ENCODE measurements at regions not wholly inside any gene's neighbourhood (a gene's known extent, or its start where the extent isn't known, plus 50 kb on each side); places are given as distances from the start of the nearest gene placed in this dataset.

GRCh38 chr7:106794276-106795083, 70.6 kb upstream of the PIK3CG start:
- peaks cover 0 to 4% of the 10 kb centered on the region in 2 experiments; a peak in 2 of 4 replicates for H3K4me1 Mint-ChIP-seq
- H3K9me3 Mint-ChIP-seq, result peaks cover 18 to 20% of the 10 kb centered on the region in 2 experiments
- H3K4me2 ChIP-seq (ENCODE audit: insufficient read depth, insufficient read length, low read length), result no peak overlapping the region
- no peak overlapping the region for H4K91ac ChIP-seq (ENCODE audit: insufficient read length, low read depth, low read length)
- no peak overlapping the region for H2BK15ac ChIP-seq (ENCODE audit: low read depth, low read length)
- H2BK120ac ChIP-seq (ENCODE audit: low read depth, low read length, poor library complexity, severe bottlenecking), result no peak overlapping the region
- no peak overlapping the region for H2BK12ac ChIP-seq (ENCODE audit: insufficient read length, low read depth, low read length)
- DNase-seq, result no peak
- H3K27me3 Mint-ChIP-seq (ENCODE audit: low read depth), result no peaks in the 10 kb centered on the region; the same call in 1 of the 2 replicates
- peaks cover 7 to 21% (median 20%) of the 10 kb centered on the region in 3 experiments; a peak in 5 of 7 replicates for H3K36me3 Mint-ChIP-seq (ENCODE audit: insufficient read depth in 1 of 3, low read depth in 3 of 3)
- no CpG with 5 or more reads among the region's 6 CpGs for WGBS (ENCODE audit: extremely low coverage, insufficient read length, low lambda C conversion rate)
- H3K27me3 ChIP-seq (ENCODE audit: insufficient read depth, low read length), result no peaks in the 10 kb centered on the region
- no peak overlapping the region for H2AFZ ChIP-seq (ENCODE audit: low read length)
- no peak overlapping the region for H3T11ph ChIP-seq (ENCODE audit: low read length)
- H2AK5ac ChIP-seq (ENCODE audit: insufficient read length, low read length), result no peak overlapping the region
- TF ChIP-seq CTCF (conservative IDR thresholded peaks at IDR 0.05), result no peak
- H3K18ac ChIP-seq (ENCODE audit: insufficient read length, low read depth, low read length), result no peak overlapping the region
- no peaks in the 10 kb centered on the region for H3K4me1 ChIP-seq (ENCODE audit: insufficient read depth, low read length)
- no peak overlapping the region for H3K27ac Mint-ChIP-seq
- H3K79me2 ChIP-seq (ENCODE audit: insufficient read depth, low read length), result no peaks in the 10 kb centered on the region
- no peaks in the 10 kb centered on the region for H3K9me3 ChIP-seq (ENCODE audit: control insufficient read depth, low read depth, low read length)
- H3K56ac ChIP-seq (ENCODE audit: insufficient read length, low read depth, low read length), result no peak overlapping the region
- no peak overlapping the region for H2BK5ac ChIP-seq (ENCODE audit: insufficient read length, low read length)
- H3K27ac ChIP-seq (ENCODE audit: insufficient read length, low read depth, low read length), result no peak overlapping the region
- H4K5ac ChIP-seq (ENCODE audit: insufficient read length, low read depth, low read length), result no peak overlapping the region
- no peak overlapping the region for H3K23ac ChIP-seq (ENCODE audit: insufficient read length, low read depth, low read length)
- no peak overlapping the region for H3K4me3 Mint-ChIP-seq
- H3K23me2 ChIP-seq (ENCODE audit: insufficient read length, low read depth, low read length, poor library complexity, severe bottlenecking), result no peaks in the 10 kb centered on the region
- no peak overlapping the region for H4K8ac ChIP-seq (replicated peaks; ENCODE audit: insufficient read length, low read depth, low read length)
- H3K79me1 ChIP-seq (ENCODE audit: insufficient read depth, low read depth, low read length, poor library complexity, severe bottlenecking), result no peaks in the 10 kb centered on the region
- H3K9ac ChIP-seq (ENCODE audit: extremely low read depth, insufficient read length, low read length), result no peak overlapping the region
- no peak overlapping the region for H2BK20ac ChIP-seq (ENCODE audit: low read depth, low read length, poor library complexity, severe bottlenecking)
- H3K14ac ChIP-seq (ENCODE audit: insufficient read depth, low read length), result no peak overlapping the region
- no peaks in the 10 kb centered on the region for H4K20me1 ChIP-seq (ENCODE audit: control insufficient read depth, insufficient read depth, insufficient read length)
- no peak overlapping the region for H3K4ac ChIP-seq (ENCODE audit: low read depth, low read length)
